CD4-positive, alpha-beta T cell (primary cell): ENCODE measurements at regions not wholly inside any gene's neighbourhood (a gene's known extent, or its start where the extent isn't known, plus 50 kb on each side); places are given as distances from the start of the nearest gene placed in this dataset.

ENCODE experiments used
- ATAC-seq: fragments of 200-7000 bp; cut with Tn5 transposase; one replicate; pipeline ENCODE4 v1.10.0; 2022; ENCODE audit warnings: mild to moderate bottlenecking; ENCODE audit not compliant: poor library complexity
- CTCF ChIA-PET: fragments of 350-600 bp; sonication (Branson Sonifier 250); formaldehyde crosslinking; loops from one replicate; lab custom pipeline; 2021; ENCODE audit warnings: antibody characterized with exemption, inconsistent platforms; lab: Charles Lee
- POLR2A ChIA-PET: fragments of 350-600 bp; sonication (Branson Sonifier 250); formaldehyde crosslinking; loops from one replicate; lab custom pipeline; 2021; ENCODE audit warnings: antibody characterized with exemption, inconsistent platforms; lab: Charles Lee
- DNase-seq, 14 experiments: peaks; one replicate each; pipeline ENCODE4 v3.0.0-alpha.2; 2013 to 2020; ENCODE audit warnings: mixed read lengths in 2 of 14
- H3K27ac ChIP-seq, 2 donors: one replicate each; pipeline versions ENCODE4 v1.5.1 to v1.7.0; 2013; ENCODE audit warnings: low read length in 2 of 2, low read depth in 1 of 2, mild to moderate bottlenecking in 1 of 2
- H3K27me3 ChIP-seq, 2 experiments: 1 replicate in 1 of 2; 2 replicates in 1 of 2; pipeline versions ENCODE4 v1.6.1 to v1.7.0; 2013; ENCODE audit warnings: low read length in 2 of 2, control low read depth in 1 of 2, mild to moderate bottlenecking in 1 of 2, moderate library complexity in 1 of 2; ENCODE audit not compliant: insufficient read depth in 2 of 2, control insufficient read depth in 1 of 2
- H3K36me3 ChIP-seq: one replicate; pipeline ENCODE4 v1.6.1; 2013; ENCODE audit warnings: low read length, control low read depth; ENCODE audit not compliant: insufficient read depth
- H3K4me1 ChIP-seq: one replicate; pipeline ENCODE4 v1.6.1; 2013; ENCODE audit warnings: low read length, control low read depth; ENCODE audit not compliant: insufficient read depth
- H3K4me3 ChIP-seq: one replicate; pipeline ENCODE4 v1.5.1; 2013; ENCODE audit warnings: mild to moderate bottlenecking, low read length, moderate library complexity
- H3K9me3 ChIP-seq, 2 experiments: 1 replicate in 1 of 2; 2 replicates in 1 of 2; pipeline versions ENCODE4 v1.6.1 to v1.7.0; 2013; ENCODE audit warnings: low read length in 2 of 2, mild to moderate bottlenecking in 2 of 2, control low read depth in 1 of 2, moderate library complexity in 1 of 2; ENCODE audit not compliant: control insufficient read depth in 1 of 2, insufficient read depth in 1 of 2
- H3K27ac Mint-ChIP-seq: one replicate; pipeline ENCODE4 v1.8.0; 2020; ENCODE audit warnings: mixed read lengths
- H3K27me3 Mint-ChIP-seq: one replicate; pipeline ENCODE4 v1.8.0; 2021; ENCODE audit warnings: mixed read lengths
- H3K36me3 Mint-ChIP-seq: one replicate; pipeline ENCODE4 v1.8.0; 2021; ENCODE audit warnings: low read depth, mixed read lengths
- H3K4me1 Mint-ChIP-seq: one replicate; pipeline ENCODE4 v1.8.0; 2021; ENCODE audit warnings: low read depth, mixed read lengths
- H3K4me3 Mint-ChIP-seq: one replicate; pipeline ENCODE4 v1.8.0; 2020; ENCODE audit warnings: mild to moderate bottlenecking, mixed read lengths
- H3K9me3 Mint-ChIP-seq: one replicate; pipeline ENCODE4 v1.8.0; 2020; ENCODE audit warnings: mixed read lengths
- CTCF ChIP-seq: fragments of 200-600 bp; IDR thresholded peaks from one replicate; pipeline ENCODE4 v1.8.0; 2022; ENCODE audit warnings: antibody characterized with exemption, mild to moderate bottlenecking
- intact Hi-C, 2 experiments: fragments of 100-400 bp; cut with DNase I in 1 of 2; cut with micrococcal nuclease in 1 of 2; formaldehyde crosslinking; loops; one replicate each; pipeline versions ENCODE4 v1.15.1 to v1.9.0; 2023 to 2025; cut with DNase I, micrococcal nuclease

- H3K27ac ChIP-seq = no peak overlapping the region
- H3K27me3 Mint-ChIP-seq = no peaks in the 10 kb centered on the region
- DNase-seq = no peak
- no peaks in the 10 kb centered on the region for H3K36me3 ChIP-seq
- TF ChIP-seq CTCF = no peak
- no peak overlapping the region for H3K27ac Mint-ChIP-seq
- H3K36me3 Mint-ChIP-seq = no peaks in the 10 kb centered on the region
- H3K4me1 ChIP-seq = no peaks in the 10 kb centered on the region
- ChIA-PET CTCF (no interaction called here), POLR2A (no interaction called here)
- no peak overlapping the region for H3K4me3 ChIP-seq
- H3K4me1 Mint-ChIP-seq = no peaks in the 10 kb centered on the region
- H3K4me3 Mint-ChIP-seq = no peak overlapping the region
- no peaks in the 10 kb centered on the region for H3K27me3 ChIP-seq
- no peaks in the 10 kb centered on the region for H3K9me3 Mint-ChIP-seq
- no peaks in the 10 kb centered on the region for H3K9me3 ChIP-seq
- ATAC-seq = no peak
- intact Hi-C loops = no loop called here
Observed at GRCh38 chrX:150197388-150197787, 165.7 kb upstream of the MAMLD1 start.

- H3K36me3 ChIP-seq = no peaks in the 10 kb centered on the region
- ChIA-PET POLR2A (no interaction called here), CTCF (no interaction called here)
- Mint-ChIP-seq H3K9me3 (no peaks in the 10 kb centered on the region), H3K27me3 (no peaks in the 10 kb centered on the region), H3K4me1 (no peaks in the 10 kb centered on the region), H3K4me3 (no peak overlapping the region), H3K27ac (no peak overlapping the region), H3K36me3 (no peaks in the 10 kb centered on the region)
- no peaks in the 10 kb centered on the region for H3K27me3 ChIP-seq
- H3K4me3 ChIP-seq = no peak overlapping the region
- no peak for TF ChIP-seq CTCF
- H3K4me1 ChIP-seq = no peaks in the 10 kb centered on the region
- no peaks in the 10 kb centered on the region for H3K9me3 ChIP-seq
- ATAC-seq (no peak), DNase-seq (no peak)
- intact Hi-C loops = no loop called here
- no peak overlapping the region for H3K27ac ChIP-seq
Observed at GRCh38 chrX:150198776-150199175, 164.3 kb upstream of the MAMLD1 start.

GRCh38 chrX:150199181-150199580, 163.9 kb upstream of the MAMLD1 start:
- no peak overlapping the region for H3K4me3 ChIP-seq
- TF ChIP-seq CTCF = no peak
- Mint-ChIP-seq H3K27me3 (no peaks in the 10 kb centered on the region), H3K9me3 (no peaks in the 10 kb centered on the region), H3K4me3 (no peak overlapping the region), H3K4me1 (no peaks in the 10 kb centered on the region), H3K36me3 (no peaks in the 10 kb centered on the region), H3K27ac (no peak overlapping the region)
- no peaks in the 10 kb centered on the region for H3K4me1 ChIP-seq
- DNase-seq (no peak), ATAC-seq (no peak)
- no peak overlapping the region for H3K27ac ChIP-seq
- no peaks in the 10 kb centered on the region for H3K27me3 ChIP-seq
- POLR2A ChIA-PET = no interaction called here
- CTCF ChIA-PET = no interaction called here
- H3K36me3 ChIP-seq = no peaks in the 10 kb centered on the region
- H3K9me3 ChIP-seq = no peaks in the 10 kb centered on the region
- intact Hi-C loops = no loop called here
